PC-3 (cell line): ENCODE measurements at regions not wholly inside any gene's neighbourhood (a gene's known extent, or its start where the extent isn't known, plus 50 kb on each side); places are given as distances from the start of the nearest gene placed in this dataset.

Experiments
- EZH2 ChIP-seq: fragments of 300-600 bp; sonication (generic); IDR thresholded peaks from one replicate; pipeline ENCODE4 v1.6.1; 2017; ENCODE audit warnings: antibody characterized with exemption, mild to moderate bottlenecking, low read length; ENCODE audit not compliant: unreplicated experiment
- TF ChIP-seq, protein P1 (sequence below): fragments of 300-600 bp; sonication (generic); conservative IDR thresholded peaks from 2 replicates; pipeline ENCODE4 v1.5.1; 2017; ENCODE audit warnings: antibody characterized with exemption, low read depth, mild to moderate bottlenecking, low read length

DNA sequence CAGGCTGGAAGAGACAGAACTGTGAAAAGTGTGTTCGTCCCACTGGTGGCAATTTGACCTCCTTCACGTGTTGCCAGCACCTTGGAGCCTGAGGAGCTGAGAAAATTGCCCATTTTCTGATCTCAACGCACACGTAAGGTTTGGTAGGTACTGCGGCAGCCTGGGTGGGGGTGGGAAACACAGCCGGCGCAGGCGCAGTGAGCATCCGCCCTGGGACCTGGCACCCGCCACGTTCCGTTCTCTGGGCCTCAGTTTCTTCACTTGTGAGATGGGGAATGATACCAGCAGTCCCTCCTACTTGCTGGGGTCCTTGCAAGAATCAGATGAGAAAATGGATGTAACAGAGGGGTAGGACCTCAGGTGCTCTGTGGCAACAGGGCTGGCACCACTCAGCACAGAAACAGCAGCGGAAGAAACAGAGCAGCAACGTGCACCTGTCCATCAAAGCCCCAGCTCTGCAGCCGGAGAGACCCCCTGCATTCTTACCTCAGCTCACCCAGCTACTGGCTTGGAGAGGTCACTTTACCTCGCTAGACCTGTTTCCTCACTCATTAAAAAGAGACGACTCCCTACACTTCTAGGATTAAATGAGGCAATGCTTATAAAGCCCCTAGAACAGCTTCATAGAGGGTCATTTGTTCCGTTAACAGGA lies 458.0 kb upstream of the ID2 start:
- TF ChIP-seq EZH2 = no peak
- TF ChIP-seq, protein P1, sequence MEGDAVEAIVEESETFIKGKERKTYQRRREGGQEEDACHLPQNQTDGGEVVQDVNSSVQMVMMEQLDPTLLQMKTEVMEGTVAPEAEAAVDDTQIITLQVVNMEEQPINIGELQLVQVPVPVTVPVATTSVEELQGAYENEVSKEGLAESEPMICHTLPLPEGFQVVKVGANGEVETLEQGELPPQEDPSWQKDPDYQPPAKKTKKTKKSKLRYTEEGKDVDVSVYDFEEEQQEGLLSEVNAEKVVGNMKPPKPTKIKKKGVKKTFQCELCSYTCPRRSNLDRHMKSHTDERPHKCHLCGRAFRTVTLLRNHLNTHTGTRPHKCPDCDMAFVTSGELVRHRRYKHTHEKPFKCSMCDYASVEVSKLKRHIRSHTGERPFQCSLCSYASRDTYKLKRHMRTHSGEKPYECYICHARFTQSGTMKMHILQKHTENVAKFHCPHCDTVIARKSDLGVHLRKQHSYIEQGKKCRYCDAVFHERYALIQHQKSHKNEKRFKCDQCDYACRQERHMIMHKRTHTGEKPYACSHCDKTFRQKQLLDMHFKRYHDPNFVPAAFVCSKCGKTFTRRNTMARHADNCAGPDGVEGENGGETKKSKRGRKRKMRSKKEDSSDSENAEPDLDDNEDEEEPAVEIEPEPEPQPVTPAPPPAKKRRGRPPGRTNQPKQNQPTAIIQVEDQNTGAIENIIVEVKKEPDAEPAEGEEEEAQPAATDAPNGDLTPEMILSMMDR = no peak
